ENCODE measurements at regions not wholly inside any gene's neighbourhood (a gene's known extent, or its start where the extent isn't known, plus 50 kb on each side); places are given as distances from the start of the nearest gene placed in this dataset.
"Not testable (repeated sequence)": the region's sequence is repeated elsewhere in the genome, so short reads cannot be mapped to it uniquely, and the experiment has no call there.

DNA sequence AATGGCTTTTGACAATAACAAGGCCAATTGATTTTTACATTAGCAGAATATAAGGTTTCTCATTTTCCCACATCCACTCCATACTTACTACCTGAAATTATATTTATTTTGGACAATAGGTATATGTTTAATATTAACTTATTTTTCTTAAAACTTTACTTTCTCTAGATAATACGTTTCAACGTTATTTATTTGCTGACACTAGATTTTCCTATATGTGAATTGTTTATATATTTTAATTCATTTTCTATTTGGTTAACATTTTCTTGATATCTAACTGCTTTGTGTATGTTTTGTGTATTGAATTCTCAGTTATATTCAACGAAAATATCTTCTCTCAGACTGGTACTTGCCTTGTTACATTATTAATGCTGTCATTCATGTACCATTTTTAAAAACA, 199.9 kb upstream of the TMEFF2 start:
- no peak for TF ChIP-seq Cebpa-rat (IDR thresholded peaks at IDR 0.05)
- Histone ChIP-seq H3K4me3 (no peak overlapping the region), H3K27ac (no peak overlapping the region), H3K9ac (no peak overlapping the region), H3K27me3 (no peaks in the 10 kb centered on the region), H3K4me2 (no peak overlapping the region), H3K9me3 (replicated peaks in 1 of 11) (no peaks in the 10 kb centered on the region), H4K20me1 (no peaks in the 10 kb centered on the region), H3K4me1 (no peaks in the 10 kb centered on the region), H3K36me3 (no peaks in the 10 kb centered on the region)

DNA sequence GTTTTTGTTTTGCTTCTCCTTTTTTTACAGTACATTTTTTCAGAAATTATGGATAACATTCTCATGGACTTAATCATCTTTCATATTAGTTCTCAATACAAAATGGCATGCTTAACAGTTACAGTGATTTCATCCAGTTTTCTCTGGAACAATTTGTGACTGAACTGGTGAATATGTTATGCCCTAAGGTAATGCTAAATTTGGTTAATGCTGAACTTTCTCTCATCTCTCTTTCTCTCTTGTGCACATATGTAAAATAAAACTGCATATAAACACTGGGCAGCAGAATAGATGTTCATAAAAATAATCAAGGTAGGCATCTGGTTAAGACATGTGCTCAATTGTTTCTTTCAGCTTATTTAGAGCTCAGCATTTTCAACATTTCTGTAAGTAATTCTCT, 196.3 kb upstream of the TMEFF2 start:
- no peak for TF ChIP-seq Cebpa-rat (IDR thresholded peaks at IDR 0.05)
- no peaks in the 10 kb centered on the region for H3K4me1 ChIP-seq
- no peak overlapping the region for H3K4me3 ChIP-seq
- H3K27me3 ChIP-seq, result no peaks in the 10 kb centered on the region
- no peaks in the 10 kb centered on the region for H3K36me3 ChIP-seq
- H3K27ac ChIP-seq, result no peak overlapping the region
- no peaks in the 10 kb centered on the region for H4K20me1 ChIP-seq
- H3K9me3 ChIP-seq (replicated peaks in 1 of 11), result no peaks in the 10 kb centered on the region
- no peak overlapping the region for H3K9ac ChIP-seq
- no peak overlapping the region for H3K4me2 ChIP-seq

DNA sequence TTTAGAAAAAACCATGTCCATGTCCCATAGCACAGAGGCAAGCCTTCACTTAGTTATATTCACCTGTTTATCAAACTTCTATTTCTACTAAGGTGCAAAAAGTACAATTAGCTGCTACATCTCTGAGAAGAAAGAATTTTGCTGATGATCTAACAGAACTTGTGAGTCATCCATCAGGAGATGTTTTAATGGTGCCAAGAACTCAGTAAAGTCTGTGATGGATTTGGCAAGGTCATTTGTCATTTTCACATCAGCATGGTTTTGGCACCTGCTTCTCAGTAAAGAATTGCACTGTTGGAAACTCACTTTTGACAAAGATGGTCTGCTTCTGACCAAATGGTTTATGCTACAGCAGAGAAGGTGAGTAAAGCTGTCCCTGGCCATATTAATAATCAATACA, 195.7 kb upstream of the TMEFF2 start:
- Histone ChIP-seq H4K20me1 (no peaks in the 10 kb centered on the region), H3K4me3 (no peak overlapping the region), H3K4me2 (no peak overlapping the region), H3K27me3 (no peaks in the 10 kb centered on the region), H3K27ac (no peak overlapping the region), H3K4me1 (no peaks in the 10 kb centered on the region), H3K36me3 (no peaks in the 10 kb centered on the region), H3K9me3 (replicated peaks in 1 of 11) (no peaks in the 10 kb centered on the region), H3K9ac (no peak overlapping the region)
- TF ChIP-seq Cebpa-rat (IDR thresholded peaks at IDR 0.05), result no peak

DNA sequence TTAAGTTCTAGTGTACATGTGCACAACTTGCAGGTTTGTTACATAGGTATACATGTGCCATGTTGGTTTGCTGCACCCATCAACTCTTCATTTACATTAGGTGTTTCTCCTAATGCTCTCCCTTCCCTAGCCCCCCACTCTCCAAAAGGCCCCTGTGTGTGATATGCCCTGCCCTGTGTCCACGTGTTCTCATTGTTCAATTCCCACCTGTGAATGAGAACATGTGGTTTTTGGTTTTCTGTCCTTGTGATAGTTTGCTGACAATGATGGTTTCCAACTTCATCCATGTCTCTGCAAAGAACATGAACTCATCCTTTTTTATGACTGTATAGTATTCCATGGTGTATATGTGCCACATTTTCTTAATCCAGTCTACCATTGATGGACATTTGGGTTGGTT, 189.5 kb upstream of the TMEFF2 start:
- not testable (repeated sequence) for H4K20me1 ChIP-seq; H3K4me2 ChIP-seq; H3K9me3 ChIP-seq (replicated peaks in 1 of 11); H3K36me3 ChIP-seq; H3K27ac ChIP-seq; H3K4me3 ChIP-seq; H3K9ac ChIP-seq; H3K27me3 ChIP-seq; H3K4me1 ChIP-seq

DNA sequence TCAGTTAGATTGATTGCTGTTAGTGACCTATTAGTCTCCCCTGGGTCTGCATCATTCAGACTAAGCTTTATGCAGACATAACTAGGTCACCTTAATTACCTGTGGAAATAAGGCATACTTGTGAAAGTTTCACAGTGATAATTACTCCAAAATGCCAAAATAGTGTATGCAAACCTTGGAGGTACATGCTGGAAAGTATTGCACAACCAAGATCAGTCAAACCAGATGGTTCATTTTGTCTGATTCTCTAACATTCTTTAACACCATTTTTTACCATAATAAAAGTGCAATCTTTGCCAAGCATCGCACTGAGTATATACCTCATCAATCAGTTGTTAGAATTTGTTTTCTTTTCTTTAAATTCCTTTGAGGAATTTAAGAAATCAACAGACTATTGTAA, 186.3 kb upstream of the TMEFF2 start:
- Histone ChIP-seq H3K27me3 (no peaks in the 10 kb centered on the region), H3K27ac (no peak overlapping the region), H3K4me2 (no peak overlapping the region), H3K4me3 (no peak overlapping the region), H3K36me3 (no peaks in the 10 kb centered on the region), H3K9ac (no peak overlapping the region), H3K9me3 (replicated peaks in 1 of 11) (no peaks in the 10 kb centered on the region), H4K20me1 (no peaks in the 10 kb centered on the region), H3K4me1 (no peaks in the 10 kb centered on the region)
- no peak for TF ChIP-seq Cebpa-rat (IDR thresholded peaks at IDR 0.05)

DNA sequence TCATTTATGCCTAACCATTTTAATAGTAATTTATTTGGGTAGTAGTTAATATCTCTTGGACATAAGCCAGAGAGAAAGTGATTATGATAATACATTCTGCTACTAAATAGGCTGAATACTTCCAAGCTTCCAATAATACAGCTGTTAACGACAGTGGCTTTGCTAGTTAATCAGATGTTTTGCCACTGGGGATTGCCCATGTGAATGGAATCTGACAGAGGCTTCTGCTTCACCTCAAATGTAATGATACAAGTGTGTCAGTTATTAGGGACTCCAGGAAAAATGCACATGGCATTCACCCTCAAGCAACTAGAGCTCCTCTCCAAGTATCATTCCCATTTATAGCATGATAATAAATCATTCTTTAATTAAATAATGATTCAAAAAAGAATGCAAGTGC, 185.0 kb upstream of the TMEFF2 start:
- TF ChIP-seq Cebpa-rat (IDR thresholded peaks at IDR 0.05), result no peak
- Histone ChIP-seq H3K36me3 (no peaks in the 10 kb centered on the region), H3K4me3 (no peak overlapping the region), H3K27ac (no peak overlapping the region), H4K20me1 (no peaks in the 10 kb centered on the region), H3K4me2 (no peak overlapping the region), H3K27me3 (no peaks in the 10 kb centered on the region), H3K9ac (no peak overlapping the region), H3K9me3 (replicated peaks in 1 of 11) (no peaks in the 10 kb centered on the region), H3K4me1 (no peaks in the 10 kb centered on the region)

DNA sequence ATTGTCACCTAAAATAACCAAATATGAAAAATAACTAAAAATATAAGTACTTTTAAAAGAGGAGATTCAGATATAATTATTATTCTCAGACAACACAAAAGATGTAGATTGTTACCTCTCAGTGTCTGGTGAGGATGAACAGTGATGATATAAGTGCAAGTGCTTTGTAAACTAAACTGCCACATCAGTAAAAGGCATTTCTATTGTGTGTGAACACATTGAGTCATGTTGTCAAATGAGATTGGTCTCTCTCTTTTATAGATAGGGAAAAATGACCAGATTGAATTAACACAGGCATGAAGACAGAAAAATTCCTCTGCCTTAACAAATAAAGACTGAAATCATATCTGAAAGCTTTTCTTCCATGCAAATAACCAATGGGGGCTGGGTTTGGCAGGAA, 182.4 kb upstream of the TMEFF2 start:
- H3K9me3 ChIP-seq (replicated peaks in 1 of 11), result no peaks in the 10 kb centered on the region

DNA sequence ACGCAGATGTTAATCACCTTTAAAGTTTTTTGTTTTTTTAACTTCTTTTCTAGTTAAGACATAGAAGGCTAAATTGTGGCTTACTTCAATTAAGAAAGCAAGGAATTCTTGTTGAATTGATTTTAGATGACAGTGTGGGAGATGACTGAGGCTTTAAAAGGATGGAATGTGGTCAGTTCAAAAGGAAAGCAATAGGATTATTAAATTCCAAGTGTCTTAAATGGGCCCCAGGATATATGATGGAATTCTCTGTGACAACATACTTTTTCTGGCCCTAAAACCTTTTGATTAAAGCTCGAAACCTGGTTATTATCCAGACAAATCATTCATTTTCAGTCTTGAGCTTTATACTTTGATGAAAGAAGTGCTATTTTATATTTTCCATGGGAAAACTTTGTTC, 179.0 kb upstream of the TMEFF2 start:
- Histone ChIP-seq H3K4me2 (no peak overlapping the region), H3K9me3 (replicated peaks in 1 of 11) (no peaks in the 10 kb centered on the region), H4K20me1 (no peaks in the 10 kb centered on the region), H3K36me3 (no peaks in the 10 kb centered on the region), H3K27ac (no peak overlapping the region), H3K27me3 (no peaks in the 10 kb centered on the region), H3K9ac (no peak overlapping the region), H3K4me3 (no peak overlapping the region), H3K4me1 (no peaks in the 10 kb centered on the region)
- TF ChIP-seq Cebpa-rat (IDR thresholded peaks at IDR 0.05), result no peak

More for the DNA sequence above, 182.4 kb upstream of the TMEFF2 start:
- Histone ChIP-seq H3K4me3 (no peak overlapping the region), H4K20me1 (no peaks in the 10 kb centered on the region), H3K36me3 (no peaks in the 10 kb centered on the region), H3K4me1 (no peaks in the 10 kb centered on the region), H3K9ac (no peak overlapping the region), H3K27ac (no peak overlapping the region), H3K4me2 (no peak overlapping the region), H3K27me3 (no peaks in the 10 kb centered on the region)
- no peak for TF ChIP-seq Cebpa-rat (IDR thresholded peaks at IDR 0.05)

DNA sequence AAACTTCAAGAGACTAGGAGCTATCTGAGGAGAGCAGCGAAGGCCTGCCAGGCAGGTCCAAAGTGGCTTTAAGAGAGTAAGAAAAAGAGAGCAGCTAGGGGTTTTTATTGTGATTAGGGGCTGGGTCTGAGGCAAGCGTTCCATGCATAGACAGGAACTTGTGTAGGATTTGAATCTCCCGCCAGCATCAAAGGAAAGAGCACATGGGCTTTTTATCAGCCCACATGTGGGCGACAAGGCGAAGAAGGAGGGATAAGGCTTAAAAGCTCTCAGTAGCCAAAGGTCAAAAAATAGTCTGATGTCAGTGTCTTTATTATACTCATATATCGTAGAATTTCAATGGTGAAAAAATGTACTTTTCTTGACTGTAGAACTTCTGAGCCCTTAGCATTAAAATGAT, 178.5 kb upstream of the TMEFF2 start:
- Histone ChIP-seq H3K27me3 (no peaks in the 10 kb centered on the region), H3K9me3 (replicated peaks in 1 of 11) (no peaks in the 10 kb centered on the region), H3K36me3 (no peaks in the 10 kb centered on the region), H3K4me3 (no peak overlapping the region), H3K9ac (no peak overlapping the region), H4K20me1 (no peaks in the 10 kb centered on the region), H3K27ac (no peak overlapping the region), H3K4me2 (no peak overlapping the region), H3K4me1 (no peaks in the 10 kb centered on the region)
- no peak for TF ChIP-seq Cebpa-rat (IDR thresholded peaks at IDR 0.05)

DNA sequence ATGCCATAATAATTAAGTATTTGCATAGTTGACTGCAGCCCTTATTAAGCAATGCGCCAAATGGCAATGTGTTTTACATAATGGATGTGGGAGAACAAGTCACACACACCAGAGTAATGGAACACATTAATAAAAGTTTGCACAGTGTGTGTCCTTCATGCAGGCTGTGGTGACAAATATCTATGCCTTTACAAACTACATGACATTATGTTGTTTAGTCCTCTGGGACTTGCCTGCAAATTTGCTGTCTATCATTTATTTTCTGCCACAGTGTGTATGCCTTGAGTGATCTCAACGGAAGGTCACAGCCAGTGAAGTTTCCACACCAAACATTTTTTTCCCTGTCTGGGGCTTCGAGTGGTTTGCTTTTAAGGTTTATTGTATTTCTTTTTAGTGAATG, 175.2 kb upstream of the TMEFF2 start:
- no peaks in the 10 kb centered on the region for H3K36me3 ChIP-seq
- H3K4me3 ChIP-seq, result no peak overlapping the region
- no peak for TF ChIP-seq Cebpa-rat (IDR thresholded peaks at IDR 0.05)
- no peak overlapping the region for H3K9ac ChIP-seq
- H4K20me1 ChIP-seq, result no peaks in the 10 kb centered on the region
- H3K4me1 ChIP-seq, result no peaks in the 10 kb centered on the region
- no peak overlapping the region for H3K27ac ChIP-seq
- H3K9me3 ChIP-seq (replicated peaks in 1 of 11), result no peaks in the 10 kb centered on the region
- no peak overlapping the region for H3K4me2 ChIP-seq
- no peaks in the 10 kb centered on the region for H3K27me3 ChIP-seq

DNA sequence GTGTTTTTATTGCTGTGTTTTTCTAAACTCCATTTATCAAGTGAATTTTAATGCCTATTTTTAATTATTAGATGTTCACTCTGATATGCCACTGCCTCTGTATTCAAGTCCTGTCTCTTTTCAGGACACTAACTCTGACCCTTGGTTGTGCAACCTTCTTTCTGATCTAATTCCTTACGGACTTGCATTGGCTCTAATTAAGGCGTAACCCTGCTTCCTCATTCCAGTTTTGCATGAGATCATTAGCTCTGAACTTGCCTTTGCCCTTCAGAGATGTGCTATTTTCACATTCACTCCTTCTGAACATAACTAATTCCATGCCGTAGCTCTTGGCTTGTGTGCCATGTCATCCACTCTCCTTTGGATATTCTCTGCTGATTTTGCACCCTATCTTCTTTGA, 162.5 kb upstream of the TMEFF2 start:
- H3K4me1 ChIP-seq, result 0 out of 20 replicates have a peak, but pooled peaks cover 0 to 6% (median 0%) of the 10 kb centered on the region in 10 experiments
- no peaks in the 10 kb centered on the region for H3K27me3 ChIP-seq
- no peak overlapping the region for H3K27ac ChIP-seq
- no peaks in the 10 kb centered on the region for H3K36me3 ChIP-seq
- H3K4me3 ChIP-seq, result no peak overlapping the region
- H3K4me2 ChIP-seq, result no peak overlapping the region
- H3K9ac ChIP-seq, result no peak overlapping the region
- H3K9me3 ChIP-seq (replicated peaks in 1 of 11), result no peaks in the 10 kb centered on the region
- TF ChIP-seq Cebpa-rat (IDR thresholded peaks at IDR 0.05), result no peak
- H4K20me1 ChIP-seq, result no peaks in the 10 kb centered on the region
